Lung (tissue), 11 donors: ENCODE measurements at regions not wholly inside any gene's neighbourhood (a gene's known extent, or its start where the extent isn't known, plus 50 kb on each side); places are given as distances from the start of the nearest gene placed in this dataset.

ENCODE experiments used
- ATAC-seq: fragments of 200-7000 bp; cut with Tn5 transposase; one replicate; pipeline ENCODE4 v1.9.1; 2020; ENCODE audit warnings: moderate number of reproducible peaks; ENCODE audit not compliant: insufficient read depth, low FRiP score
- DNase-seq, 3 donors: peaks; one replicate each; pipeline ENCODE4 v3.0.0-alpha.2; 2013 to 2017
- H3K27ac ChIP-seq, 2 donors: one replicate each; pipeline ENCODE4 v1.5.1; 2013; ENCODE audit warnings: mild to moderate bottlenecking in 2 of 2, moderate library complexity in 2 of 2, control low read depth in 1 of 2, inconsistent platforms in 1 of 2, low read depth in 1 of 2, low read length in 1 of 2
- H3K27me3 ChIP-seq, 3 donors: one replicate each; pipeline ENCODE4 v1.5.1; 2013; ENCODE audit warnings: low read length in 2 of 3; ENCODE audit not compliant: control insufficient read depth in 3 of 3, insufficient read depth in 3 of 3
- H3K36me3 ChIP-seq, 4 donors: one replicate each; pipeline ENCODE4 v1.5.1; 2013; ENCODE audit warnings: low read length in 4 of 4, mild to moderate bottlenecking in 1 of 4, moderate library complexity in 1 of 4; ENCODE audit not compliant: control insufficient read depth in 4 of 4, insufficient read depth in 4 of 4
- H3K4me1 ChIP-seq, 5 donors: one replicate each; pipeline ENCODE4 v1.5.1; 2013; ENCODE audit warnings: low read length in 5 of 5, mild to moderate bottlenecking in 2 of 5, moderate library complexity in 1 of 5; ENCODE audit not compliant: control insufficient read depth in 5 of 5, insufficient read depth in 5 of 5
- H3K4me3 ChIP-seq: one replicate; pipeline ENCODE4 v1.5.1; 2013; ENCODE audit warnings: mild to moderate bottlenecking, control low read depth, moderate library complexity
- H3K9ac ChIP-seq, 2 donors: one replicate each; pipeline ENCODE4 v1.5.1; 2013; ENCODE audit warnings: low read length in 2 of 2, control low read depth in 1 of 2; ENCODE audit not compliant: insufficient read depth in 1 of 2
- H3K9me3 ChIP-seq, 4 donors: one replicate each; pipeline ENCODE4 v1.5.1; 2013; ENCODE audit warnings: low read length in 3 of 4, mild to moderate bottlenecking in 1 of 4, moderate library complexity in 1 of 4; ENCODE audit not compliant: control insufficient read depth in 4 of 4, insufficient read depth in 3 of 4
- CTCF ChIP-seq: IDR thresholded peaks from 2 replicates; pipeline ENCODE4 v1.5.1; 2012; ENCODE audit warnings: mild to moderate bottlenecking; ENCODE audit errors: control extremely low read depth, extremely low read depth
- WGBS, 2 donors: extraction: QIAGEN DNeasy Blood & Tissue Kit; methylation state at CpG; one replicate each; pipeline ENCODE4 v1.1.7; 2013; 5-methylcytosine and 5-hydroxymethylcytosine counted together
- donor health status: control.
- donor health status: control.
- donor health status: Bipolar disorder and iron deficiency.
- donor health status: healthy.
- donor health status: DM: yes; HTN: yes; CAD: no.

GRCh38 chr4:136471051-136471450 lies 1061.2 kb downstream of the PCDH18 start:
- H3K9ac ChIP-seq, result no peak overlapping the region
- no peak overlapping the region for H3K4me3 ChIP-seq
- no peaks in the 10 kb centered on the region for H3K27me3 ChIP-seq
- H3K36me3 ChIP-seq, result no peaks in the 10 kb centered on the region
- no peak for DNase-seq
- TF ChIP-seq CTCF, result no peak
- ATAC-seq, result no peak
- WGBS, 2 donors, result 89 to 91% methylated on average over 2 of the region's 2 CpGs
- H3K27ac ChIP-seq, result no peak overlapping the region
- H3K4me1 ChIP-seq, result no peaks in the 10 kb centered on the region
- peaks cover 0 to 2% (median 0%) of the 10 kb centered on the region in 4 donors for H3K9me3 ChIP-seq

- Histone ChIP-seq H3K27me3 (no peaks in the 10 kb centered on the region), H3K36me3 (no peaks in the 10 kb centered on the region), H3K9ac (no peak overlapping the region), H3K27ac (no peak overlapping the region), H3K4me1 (no peaks in the 10 kb centered on the region), H3K4me3 (no peak overlapping the region), H3K9me3 (peaks cover 0 to 2% (median 0%) of the 10 kb centered on the region in 4 donors)
- 90 to 92% methylated on average over 1 of the region's 1 CpG for WGBS, 2 donors
- no peak for TF ChIP-seq CTCF
- DNase-seq, result no peak
- no peak for ATAC-seq
Measured at GRCh38 chr4:136465691-136466090, 1066.6 kb downstream of the PCDH18 start.

- WGBS, 2 donors, result 85 to 92% methylated on average over 1 of the region's 1 CpG
- Histone ChIP-seq H3K27me3 (no peaks in the 10 kb centered on the region), H3K27ac (no peak overlapping the region), H3K4me3 (no peak overlapping the region), H3K9me3 (peaks cover 0 to 2% (median 0%) of the 10 kb centered on the region in 4 donors), H3K4me1 (no peaks in the 10 kb centered on the region), H3K9ac (no peak overlapping the region), H3K36me3 (no peaks in the 10 kb centered on the region)
- TF ChIP-seq CTCF, result no peak
- ATAC-seq, result no peak
- no peak for DNase-seq
Measured at GRCh38 chr4:136463941-136464340, 1068.4 kb downstream of the PCDH18 start.

GRCh38 chr4:136461533-136461932 lies 1070.8 kb downstream of the PCDH18 start:
- Histone ChIP-seq H3K9me3 (peaks cover 0 to 7% (median 0%) of the 10 kb centered on the region in 4 donors), H3K9ac (no peak overlapping the region), H3K27me3 (no peaks in the 10 kb centered on the region), H3K4me3 (no peak overlapping the region), H3K27ac (no peak overlapping the region), H3K36me3 (no peaks in the 10 kb centered on the region), H3K4me1 (no peaks in the 10 kb centered on the region)
- DNase-seq (no peak), ATAC-seq (no peak)
- 95% methylated on average over 6 of the region's 6 CpGs for WGBS, 2 donors
- no peak for TF ChIP-seq CTCF
